Nephron (organoid): ENCODE measurements at regions not wholly inside any gene's neighbourhood (a gene's known extent, or its start where the extent isn't known, plus 50 kb on each side); places are given as distances from the start of the nearest gene placed in this dataset.

Source experiments
- H3K27ac Mint-ChIP-seq, 3 experiments: 2 replicates each; pipeline ENCODE4 v1.8.0; 2020; ENCODE audit warnings: mixed read lengths in 3 of 3, mild to moderate bottlenecking in 2 of 3, moderate library complexity in 1 of 3
- H3K27me3 Mint-ChIP-seq: 2 replicates; pipeline ENCODE4 v1.8.0; 2021; ENCODE audit warnings: low read depth, mild to moderate bottlenecking, moderate library complexity, mixed read lengths
- H3K36me3 Mint-ChIP-seq: 2 replicates; pipeline ENCODE4 v1.8.0; 2020; ENCODE audit warnings: low read depth, mixed read lengths
- H3K4me1 Mint-ChIP-seq: 2 replicates; pipeline ENCODE4 v1.8.0; 2020; ENCODE audit warnings: mixed read lengths
- H3K4me3 Mint-ChIP-seq, 3 experiments: 2 replicates each; pipeline ENCODE4 v1.8.0; 2020; ENCODE audit warnings: mild to moderate bottlenecking in 3 of 3, mixed read lengths in 3 of 3, moderate library complexity in 2 of 3
- H3K9me3 Mint-ChIP-seq: 2 replicates; pipeline ENCODE4 v1.8.0; 2020; ENCODE audit warnings: mixed read lengths
- TF ChIP-seq, protein P1 (sequence below), 3 experiments: fragments of 200-600 bp; sonication (generic); IDR thresholded peaks; one replicate each; pipeline ENCODE4 v1.5.0; 2021; ENCODE audit warnings: antibody characterized with exemption in 3 of 3; ENCODE audit not compliant: unreplicated experiment in 3 of 3

GRCh38 chr7:153088601-153089000 lies 329.0 kb downstream of the ACTR3B start:
- H3K36me3 Mint-ChIP-seq, result peaks cover 6% of the 10 kb centered on the region
- H3K27ac Mint-ChIP-seq, result no peak overlapping the region
- no peaks in the 10 kb centered on the region for H3K27me3 Mint-ChIP-seq
- no peaks in the 10 kb centered on the region for H3K4me1 Mint-ChIP-seq
- H3K9me3 Mint-ChIP-seq, result no peaks in the 10 kb centered on the region
- TF ChIP-seq, protein P1, sequence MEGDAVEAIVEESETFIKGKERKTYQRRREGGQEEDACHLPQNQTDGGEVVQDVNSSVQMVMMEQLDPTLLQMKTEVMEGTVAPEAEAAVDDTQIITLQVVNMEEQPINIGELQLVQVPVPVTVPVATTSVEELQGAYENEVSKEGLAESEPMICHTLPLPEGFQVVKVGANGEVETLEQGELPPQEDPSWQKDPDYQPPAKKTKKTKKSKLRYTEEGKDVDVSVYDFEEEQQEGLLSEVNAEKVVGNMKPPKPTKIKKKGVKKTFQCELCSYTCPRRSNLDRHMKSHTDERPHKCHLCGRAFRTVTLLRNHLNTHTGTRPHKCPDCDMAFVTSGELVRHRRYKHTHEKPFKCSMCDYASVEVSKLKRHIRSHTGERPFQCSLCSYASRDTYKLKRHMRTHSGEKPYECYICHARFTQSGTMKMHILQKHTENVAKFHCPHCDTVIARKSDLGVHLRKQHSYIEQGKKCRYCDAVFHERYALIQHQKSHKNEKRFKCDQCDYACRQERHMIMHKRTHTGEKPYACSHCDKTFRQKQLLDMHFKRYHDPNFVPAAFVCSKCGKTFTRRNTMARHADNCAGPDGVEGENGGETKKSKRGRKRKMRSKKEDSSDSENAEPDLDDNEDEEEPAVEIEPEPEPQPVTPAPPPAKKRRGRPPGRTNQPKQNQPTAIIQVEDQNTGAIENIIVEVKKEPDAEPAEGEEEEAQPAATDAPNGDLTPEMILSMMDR (IDR thresholded peaks at IDR 0.05; ENCODE audit: unreplicated experiment in 3 of 3), result no peak
- H3K4me3 Mint-ChIP-seq, result no peak overlapping the region

DNA sequence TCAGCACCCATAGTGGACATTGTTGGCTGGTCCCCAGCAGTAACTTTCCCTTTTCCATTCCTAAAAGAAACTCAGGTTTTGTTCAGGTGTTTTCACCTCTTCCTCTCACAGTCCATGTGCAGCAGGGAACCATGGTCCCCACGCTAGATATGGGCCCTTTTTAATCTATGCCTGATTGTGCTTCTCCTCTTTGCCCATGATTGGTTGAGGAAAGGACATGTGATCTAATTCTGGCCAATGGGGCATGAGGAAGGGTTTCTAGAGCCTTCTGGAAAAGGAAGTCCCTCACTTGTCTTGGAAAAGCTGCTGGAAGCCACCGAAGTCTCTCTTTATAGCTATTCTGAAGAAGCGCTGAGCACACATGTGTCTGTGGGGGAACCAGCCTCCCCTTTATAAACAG lies 330.7 kb downstream of the ACTR3B start:
- H3K4me1 Mint-ChIP-seq, result no peaks in the 10 kb centered on the region
- peak overlapping the region in 1 of 3 experiments; percentile 37 for H3K27ac Mint-ChIP-seq
- H3K36me3 Mint-ChIP-seq, result peaks cover 18% of the 10 kb centered on the region
- H3K9me3 Mint-ChIP-seq, result peaks cover 10% of the 10 kb centered on the region
- H3K4me3 Mint-ChIP-seq, result no peak overlapping the region
- TF ChIP-seq, protein P1 (IDR thresholded peaks at IDR 0.05; ENCODE audit: unreplicated experiment in 3 of 3), result no peak
- H3K27me3 Mint-ChIP-seq, result peaks cover 5% of the 10 kb centered on the region

DNA sequence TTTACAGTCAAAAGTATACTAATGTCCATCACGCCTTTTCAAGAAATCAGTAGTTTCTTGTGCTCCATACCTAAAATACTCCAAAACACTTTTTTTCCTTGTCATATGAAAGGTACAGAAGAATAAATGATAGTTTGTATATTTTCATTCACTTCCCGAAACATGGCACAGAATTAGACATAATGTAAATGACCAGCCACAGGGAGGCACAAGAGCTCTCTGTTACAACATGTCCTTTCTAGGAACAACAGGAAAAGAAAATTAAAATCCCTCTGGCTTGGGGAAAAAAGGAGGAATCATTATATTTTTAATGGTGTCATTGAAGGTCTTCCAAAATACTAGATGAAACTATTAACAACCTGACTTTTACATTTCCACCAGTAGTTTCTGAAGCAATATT lies 331.2 kb downstream of the ACTR3B start:
- Mint-ChIP-seq H3K36me3 (peaks cover 22% of the 10 kb centered on the region), H3K27me3 (peaks cover 5% of the 10 kb centered on the region), H3K4me1 (no peaks in the 10 kb centered on the region), H3K4me3 (no peak overlapping the region), H3K9me3 (peaks cover 10% of the 10 kb centered on the region), H3K27ac (peak overlapping the region in 1 of 3 experiments; percentile 33)
- TF ChIP-seq, protein P1 (IDR thresholded peaks at IDR 0.05; ENCODE audit: unreplicated experiment in 3 of 3), result peak in 1 of 3 experiments; percentile 27

DNA sequence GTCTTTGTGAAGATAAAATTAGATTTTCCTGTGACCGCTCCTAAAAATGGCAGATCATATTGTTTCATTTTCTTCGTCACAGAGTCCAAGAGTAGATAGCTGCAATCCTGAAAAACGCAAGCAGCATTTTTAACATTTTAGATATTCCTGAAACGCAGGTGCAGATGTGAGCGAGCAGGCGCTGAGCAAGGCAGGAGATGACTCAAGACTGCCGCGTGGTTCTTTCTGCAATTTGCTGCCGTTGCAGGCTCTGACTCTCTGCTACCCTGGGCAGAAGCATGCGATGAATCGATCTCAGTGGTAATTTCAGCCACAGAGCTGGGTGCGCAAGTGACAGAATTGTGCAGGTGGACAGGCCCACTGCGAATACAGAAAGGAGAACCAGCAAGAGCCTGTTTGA lies 331.9 kb downstream of the ACTR3B start:
- peaks cover 5% of the 10 kb centered on the region for H3K27me3 Mint-ChIP-seq

DNA sequence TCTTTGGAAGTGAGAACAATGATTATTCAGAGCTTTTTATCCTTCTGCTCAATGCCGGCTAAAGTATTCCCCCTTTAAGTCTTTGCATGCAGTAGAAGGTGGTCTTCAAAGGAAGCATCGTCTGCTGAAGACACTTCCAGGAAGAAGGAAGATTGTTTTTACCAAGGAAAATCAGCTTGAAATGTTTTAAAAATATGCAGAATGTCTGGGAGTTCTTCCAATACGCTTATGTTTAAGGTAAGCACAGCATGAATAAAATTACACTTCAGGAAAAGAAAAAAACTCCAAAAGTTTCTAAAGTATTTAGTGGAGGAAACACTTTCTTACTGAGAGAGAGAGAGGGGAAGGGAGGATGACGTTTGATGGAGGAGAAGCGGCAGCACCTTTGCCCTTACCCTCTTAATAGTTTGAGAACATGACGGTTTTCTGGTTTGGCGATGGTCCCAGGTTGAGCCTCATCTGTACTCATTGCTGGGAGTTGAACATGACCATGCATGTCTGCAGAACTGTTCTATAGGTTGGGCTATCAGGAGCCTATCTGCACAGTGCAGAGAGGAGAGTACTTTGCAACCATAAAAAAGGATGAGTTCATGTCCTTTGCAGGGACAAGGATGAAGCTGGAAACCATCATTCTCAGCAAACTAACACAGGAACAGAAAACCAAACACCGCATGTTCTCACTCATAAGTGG lies 338.1 kb downstream of the ACTR3B start:
- Mint-ChIP-seq H3K27me3 (peaks cover 5% of the 10 kb centered on the region), H3K9me3 (peaks cover 10% of the 10 kb centered on the region), H3K27ac (no peak overlapping the region), H3K4me3 (no peak overlapping the region), H3K36me3 (peaks cover 41% of the 10 kb centered on the region), H3K4me1 (no peaks in the 10 kb centered on the region)
- TF ChIP-seq, protein P1 (IDR thresholded peaks at IDR 0.05; ENCODE audit: unreplicated experiment in 3 of 3), result no peak

More for the DNA sequence above, 331.9 kb downstream of the ACTR3B start:
- no peak overlapping the region for H3K4me3 Mint-ChIP-seq
- H3K27ac Mint-ChIP-seq, result no peak overlapping the region
- TF ChIP-seq, protein P1 (IDR thresholded peaks at IDR 0.05; ENCODE audit: unreplicated experiment in 3 of 3), result no peak
- H3K9me3 Mint-ChIP-seq, result peaks cover 10% of the 10 kb centered on the region
- H3K4me1 Mint-ChIP-seq, result no peaks in the 10 kb centered on the region
- peaks cover 27% of the 10 kb centered on the region for H3K36me3 Mint-ChIP-seq

DNA sequence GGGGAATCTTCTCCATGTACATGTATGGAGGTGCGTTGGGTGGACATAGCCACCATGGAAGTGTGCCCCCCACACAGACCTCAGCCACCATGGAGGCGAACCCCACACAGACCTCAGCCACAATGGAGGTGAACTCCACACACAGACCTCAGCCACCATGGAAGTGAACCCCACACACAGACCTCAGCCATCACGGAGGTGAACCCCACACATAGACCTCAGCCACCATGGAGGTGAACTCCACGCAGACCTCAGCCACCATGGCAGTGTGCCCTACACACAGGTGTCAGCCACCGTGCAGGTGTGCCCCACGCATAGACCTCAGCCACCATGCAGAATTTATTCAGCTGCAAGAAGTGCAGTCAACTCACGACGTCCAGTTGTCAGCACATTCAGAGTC lies 339.7 kb downstream of the ACTR3B start:
- Mint-ChIP-seq H3K4me1 (no peaks in the 10 kb centered on the region), H3K36me3 (peaks cover 36% of the 10 kb centered on the region), H3K27ac (no peak overlapping the region), H3K9me3 (peaks cover 6% of the 10 kb centered on the region), H3K4me3 (no peak overlapping the region), H3K27me3 (peaks cover 2% of the 10 kb centered on the region)
- TF ChIP-seq, protein P1 (IDR thresholded peaks at IDR 0.05; ENCODE audit: unreplicated experiment in 3 of 3), result no peak
